ENCODE measurements at regions not wholly inside any gene's neighbourhood (a gene's known extent, or its start where the extent isn't known, plus 50 kb on each side); places are given as distances from the start of the nearest gene placed in this dataset.
A peak's percentile ranks its signal among the peaks of the same experiment; 100 is the strongest.

- DNase-seq (ENCODE audit: low spot score) (no peak), FAIRE-seq (no peak)
Observed at GRCh38 chr7:123401295-123401694, 133.1 kb downstream of the IQUB start.

- FAIRE-seq = no peak
- no peak for DNase-seq (ENCODE audit: low spot score)
Observed at GRCh38 chr7:123400196-123400595, 134.2 kb downstream of the IQUB start.

GRCh38 chr7:123398921-123399320 lies 135.5 kb downstream of the IQUB start:
- no peak for FAIRE-seq

GRCh38 chr7:123397746-123398338 lies 136.6 kb downstream of the IQUB start:
- no peak for DNase-seq (ENCODE audit: low spot score)
- no peak for FAIRE-seq

More at GRCh38 chr7:123398921-123399320, 135.5 kb downstream of the IQUB start:
- DNase-seq (ENCODE audit: low spot score) = no peak

GRCh38 chr7:123393623-123394022 lies 140.8 kb downstream of the IQUB start:
- FAIRE-seq = no peak
- DNase-seq (ENCODE audit: low spot score) = no peak

- no peak for FAIRE-seq
Observed at GRCh38 chr7:123372368-123372767, 162.0 kb downstream of the IQUB start.

GRCh38 chr7:123367484-123368122 lies 166.8 kb downstream of the IQUB start:
- FAIRE-seq = no peak
- DNase-seq (ENCODE audit: low spot score) = peak; percentile 41

More at GRCh38 chr7:123372368-123372767, 162.0 kb downstream of the IQUB start:
- no peak for DNase-seq (ENCODE audit: low spot score)

GRCh38 chr7:123367031-123367430 lies 167.3 kb upstream of the SLC13A1 start:
- DNase-seq (ENCODE audit: low spot score) (no peak), FAIRE-seq (no peak)

GRCh38 chr7:123366626-123367025 lies 166.9 kb upstream of the SLC13A1 start:
- no peak for DNase-seq (ENCODE audit: low spot score)
- no peak for FAIRE-seq

GRCh38 chr7:123360631-123361030 lies 160.9 kb upstream of the SLC13A1 start:
- DNase-seq (ENCODE audit: low spot score) = no peak
- FAIRE-seq = no peak

GRCh38 chr7:123355576-123356190 lies 155.9 kb upstream of the SLC13A1 start:
- DNase-seq (ENCODE audit: low spot score) (peak; percentile 12), FAIRE-seq (no peak)

- FAIRE-seq = no peak
- no peak for DNase-seq (ENCODE audit: low spot score)
Observed at GRCh38 chr7:123352973-123353372, 153.2 kb upstream of the SLC13A1 start.

GRCh38 chr7:123351516-123352505 lies 152.0 kb upstream of the SLC13A1 start:
- FAIRE-seq = no peak
- no peak for DNase-seq (ENCODE audit: low spot score)

- DNase-seq (ENCODE audit: low spot score) (no peak), FAIRE-seq (no peak)
Observed at GRCh38 chr7:123351027-123351426, 151.3 kb upstream of the SLC13A1 start.

- no peak for DNase-seq (ENCODE audit: low spot score)
- FAIRE-seq = no peak
Observed at GRCh38 chr7:123348690-123349089, 148.9 kb upstream of the SLC13A1 start.

GRCh38 chr7:123346766-123347165 lies 147.0 kb upstream of the SLC13A1 start:
- FAIRE-seq = no peak
- DNase-seq (ENCODE audit: low spot score) = no peak

GRCh38 chr7:123343611-123344010 lies 143.8 kb upstream of the SLC13A1 start:
- FAIRE-seq (no peak), DNase-seq (ENCODE audit: low spot score) (no peak)

GRCh38 chr7:123341102-123341501 lies 141.3 kb upstream of the SLC13A1 start:
- FAIRE-seq (no peak), DNase-seq (ENCODE audit: low spot score) (no peak)

- DNase-seq (ENCODE audit: low spot score) (no peak), FAIRE-seq (no peak)
Observed at GRCh38 chr7:123338688-123339087, 138.9 kb upstream of the SLC13A1 start.

GRCh38 chr7:123329988-123330643 lies 130.3 kb upstream of the SLC13A1 start:
- no peak for DNase-seq (ENCODE audit: low spot score)
- no peak for FAIRE-seq

- FAIRE-seq (no peak), DNase-seq (ENCODE audit: low spot score) (no peak)
Observed at GRCh38 chr7:123327661-123328060, 127.9 kb upstream of the SLC13A1 start.
